ENCODE measurements at regions not wholly inside any gene's neighbourhood (a gene's known extent, or its start where the extent isn't known, plus 50 kb on each side); places are given as distances from the start of the nearest gene placed in this dataset.
A peak's percentile ranks its signal among the peaks of the same experiment; 100 is the strongest.

- SMC1A ChIA-PET (ENCODE audit: uncharacterized antibody, unreplicated experiment) = no interaction called here
- POLR2A ChIA-PET = no interaction called here
- no peak overlapping the region for H3K27ac ChIP-seq (ENCODE audit: control insufficient read depth, insufficient read depth)
- H3K9me3 ChIP-seq (replicated peaks; ENCODE audit: control insufficient read depth, insufficient read depth, low read length) = no peaks in the 10 kb centered on the region; the same call in 2 of the 3 replicates
- CTCF ChIA-PET = no interaction called here
- in situ Hi-C loops (cut with MboI) (no loop called here), intact Hi-C loops (cut with micrococcal nuclease; ENCODE audit: unreplicated experiment) (no loop called here)
- TF ChIP-seq MYB (IDR thresholded peaks at IDR 0.05; ENCODE audit: borderline replicate concordance, low read depth, low read length) (no peak), PAX5 (IDR thresholded peaks at IDR 0.05; ENCODE audit: borderline replicate concordance, low read depth, low read length) (peak; percentile 46; the same call in 1 of the 2 replicates), RUNX3 (IDR thresholded peaks at IDR 0.05; ENCODE audit: low read length) (peak; percentile 54; the same call in 1 of the 2 replicates)
- H3K79me2 ChIP-seq (ENCODE audit: control insufficient read depth, insufficient read depth, low read length) = no peaks in the 10 kb centered on the region
- WGBS (ENCODE audit: insufficient coverage, insufficient replicate concordance, low lambda C conversion rate, missing lambda C conversion rate) = 2% methylated on average over 15 of the region's 15 CpGs
- H2AFZ ChIP-seq (ENCODE audit: control insufficient read depth, low read depth, low read length) = no peak overlapping the region
- H3K36me3 ChIP-seq (ENCODE audit: control insufficient read depth in 2 of 2, insufficient read depth in 2 of 2, low read length in 1 of 2) = no peaks in the 10 kb centered on the region
- H3K27me3 ChIP-seq (replicated peaks in 1 of 2; ENCODE audit: control insufficient read depth in 2 of 2, insufficient read depth in 2 of 2, low read length in 1 of 2) = peaks cover 0 to 2% of the 10 kb centered on the region in 2 experiments; a peak in 2 of 4 replicates
- DNase-seq (ENCODE audit: low read depth, low spot score) = no peak
- no peaks in the 10 kb centered on the region for H4K20me1 ChIP-seq (ENCODE audit: control insufficient read depth, insufficient read depth)
- H3K4me2 ChIP-seq (ENCODE audit: control insufficient read depth, insufficient read depth) = 0 out of 2 replicates have a peak overlapping the region, but pooled peaks have one; percentile 25
- H3K9ac ChIP-seq (ENCODE audit: control insufficient read depth, insufficient read depth, low read length) = no peak overlapping the region
- no TSS peak for BruUV-seq (replicated peaks)
- RAD21 ChIA-PET (ENCODE audit: unreplicated experiment) = no interaction called here
- peaks cover 7% of the 10 kb centered on the region for H3K4me1 ChIP-seq (ENCODE audit: control insufficient read depth, insufficient read depth, low read length)
- peak; percentile 59 for ATAC-seq
- FAIRE-seq = no peak
- H3K4me3 ChIP-seq = no peak overlapping the region
Measured at GRCh38 chr16:87235810-87236515, 81.2 kb downstream of the C16orf95 start.

GRCh38 chr16:87236516-87237115 is 80.6 kb downstream of the C16orf95 start:
- ATAC-seq (no peak), FAIRE-seq (no peak), DNase-seq (ENCODE audit: low read depth, low spot score) (no peak)
- no peaks in the 10 kb centered on the region for H4K20me1 ChIP-seq (ENCODE audit: control insufficient read depth, insufficient read depth)
- POLR2A ChIA-PET = no interaction called here
- H3K4me3 ChIP-seq = no peak overlapping the region
- BruUV-seq (replicated peaks) = no TSS peak
- H3K4me2 ChIP-seq (ENCODE audit: control insufficient read depth, insufficient read depth) = no peak overlapping the region
- in situ Hi-C loops (cut with MboI) = no loop called here
- CTCF ChIA-PET = no interaction called here
- H2AFZ ChIP-seq (ENCODE audit: control insufficient read depth, low read depth, low read length) = no peak overlapping the region
- intact Hi-C loops (cut with micrococcal nuclease; ENCODE audit: unreplicated experiment) = no loop called here
- H3K9me3 ChIP-seq (replicated peaks; ENCODE audit: control insufficient read depth, insufficient read depth, low read length) = no peaks in the 10 kb centered on the region; the same call in 2 of the 3 replicates
- H3K27me3 ChIP-seq (replicated peaks in 1 of 2; ENCODE audit: control insufficient read depth in 2 of 2, insufficient read depth in 2 of 2, low read length in 1 of 2) = peaks cover 0 to 2% of the 10 kb centered on the region in 2 experiments; a peak in 2 of 4 replicates
- H3K36me3 ChIP-seq (ENCODE audit: control insufficient read depth in 2 of 2, insufficient read depth in 2 of 2, low read length in 1 of 2) = no peaks in the 10 kb centered on the region
- H3K4me1 ChIP-seq (ENCODE audit: control insufficient read depth, insufficient read depth, low read length) = peaks cover 7% of the 10 kb centered on the region
- no peak overlapping the region for H3K27ac ChIP-seq (ENCODE audit: control insufficient read depth, insufficient read depth)
- 30% methylated on average over 13 of the region's 13 CpGs for WGBS (ENCODE audit: insufficient coverage, insufficient replicate concordance, low lambda C conversion rate, missing lambda C conversion rate)
- no peak overlapping the region for H3K9ac ChIP-seq (ENCODE audit: control insufficient read depth, insufficient read depth, low read length)
- H3K79me2 ChIP-seq (ENCODE audit: control insufficient read depth, insufficient read depth, low read length) = no peaks in the 10 kb centered on the region
- no peak for TF ChIP-seq ZNF274 (IDR thresholded peaks at IDR 0.05; ENCODE audit: insufficient read depth, insufficient read length)
- no peak for TF ChIP-seq MLLT1 (IDR thresholded peaks at IDR 0.05)
- no peak for TF ChIP-seq BMI1 (IDR thresholded peaks at IDR 0.05; ENCODE audit: borderline replicate concordance)
- TF ChIP-seq REST (IDR thresholded peaks at IDR 0.05; ENCODE audit: low read depth, low read length) = no peak
- SMC1A ChIA-PET (ENCODE audit: uncharacterized antibody, unreplicated experiment) = no interaction called here
- RAD21 ChIA-PET (ENCODE audit: unreplicated experiment) = no interaction called here
